PFSK-1 (cell line): ENCODE measurements at regions not wholly inside any gene's neighbourhood (a gene's known extent, or its start where the extent isn't known, plus 50 kb on each side); places are given as distances from the start of the nearest gene placed in this dataset.

Experiments
- FOXP2 ChIP-seq: optimal IDR thresholded peaks from 2 replicates; pipeline ENCODE3; 2011; ENCODE audit warnings: borderline replicate concordance, control low read depth, inconsistent platforms; ENCODE audit not compliant: insufficient read depth; ENCODE audit errors: extremely low read length, extremely low read depth
- POLR2AphosphoS5 ChIP-seq: IDR thresholded peaks from 2 replicates; pipeline ENCODE4 v1.6.1; 2012; ENCODE audit warnings: low read depth, mild to moderate bottlenecking, control low read depth, low read length, moderate library complexity
- SIN3A ChIP-seq: IDR thresholded peaks from 2 replicates; pipeline ENCODE4 v1.6.1; 2012; ENCODE audit warnings: mild to moderate bottlenecking, low read length, moderate library complexity, borderline replicate concordance; ENCODE audit not compliant: insufficient read depth
- TAF1 ChIP-seq: IDR thresholded peaks from 2 replicates; pipeline ENCODE4 v1.6.1; 2012; ENCODE audit warnings: low read length, control low read depth, borderline replicate concordance; ENCODE audit not compliant: insufficient read depth
- TF ChIP-seq, protein P1 (sequence below), 2 experiments: IDR thresholded peaks; 2 replicates each; pipeline versions ENCODE4 v1.6.1 to v1.8.0; 2011 to 2012; ENCODE audit warnings: low read depth in 2 of 2, low read length in 2 of 2, control low read depth in 1 of 2, inconsistent platforms in 1 of 2, mild to moderate bottlenecking in 1 of 2, moderate library complexity in 1 of 2; ENCODE audit not compliant: insufficient read depth in 1 of 2

DNA sequence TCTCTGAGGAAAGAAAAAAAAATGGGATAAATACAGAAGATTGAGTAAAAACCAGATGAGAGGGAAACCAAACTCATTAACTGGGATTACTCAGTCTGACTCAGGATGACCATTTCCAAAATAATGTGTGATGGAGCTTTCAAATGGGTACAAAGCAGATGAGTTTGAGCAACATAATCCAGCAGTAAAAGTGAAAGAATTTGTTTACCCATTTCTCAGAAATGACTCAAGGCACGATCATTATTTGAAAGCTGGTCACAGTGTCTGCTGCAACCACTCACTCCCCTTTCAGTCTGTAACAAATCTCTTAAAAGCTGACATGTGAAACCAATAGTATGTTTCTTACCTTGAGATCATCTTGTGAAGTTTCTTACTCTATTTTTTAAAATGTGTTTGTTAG lies 104.7 kb upstream of the KLF14 start:
- TF ChIP-seq TAF1 (no peak), FOXP2 (no peak), POLR2AphosphoS5 (no peak), SIN3A (no peak)
- TF ChIP-seq, protein P1, sequence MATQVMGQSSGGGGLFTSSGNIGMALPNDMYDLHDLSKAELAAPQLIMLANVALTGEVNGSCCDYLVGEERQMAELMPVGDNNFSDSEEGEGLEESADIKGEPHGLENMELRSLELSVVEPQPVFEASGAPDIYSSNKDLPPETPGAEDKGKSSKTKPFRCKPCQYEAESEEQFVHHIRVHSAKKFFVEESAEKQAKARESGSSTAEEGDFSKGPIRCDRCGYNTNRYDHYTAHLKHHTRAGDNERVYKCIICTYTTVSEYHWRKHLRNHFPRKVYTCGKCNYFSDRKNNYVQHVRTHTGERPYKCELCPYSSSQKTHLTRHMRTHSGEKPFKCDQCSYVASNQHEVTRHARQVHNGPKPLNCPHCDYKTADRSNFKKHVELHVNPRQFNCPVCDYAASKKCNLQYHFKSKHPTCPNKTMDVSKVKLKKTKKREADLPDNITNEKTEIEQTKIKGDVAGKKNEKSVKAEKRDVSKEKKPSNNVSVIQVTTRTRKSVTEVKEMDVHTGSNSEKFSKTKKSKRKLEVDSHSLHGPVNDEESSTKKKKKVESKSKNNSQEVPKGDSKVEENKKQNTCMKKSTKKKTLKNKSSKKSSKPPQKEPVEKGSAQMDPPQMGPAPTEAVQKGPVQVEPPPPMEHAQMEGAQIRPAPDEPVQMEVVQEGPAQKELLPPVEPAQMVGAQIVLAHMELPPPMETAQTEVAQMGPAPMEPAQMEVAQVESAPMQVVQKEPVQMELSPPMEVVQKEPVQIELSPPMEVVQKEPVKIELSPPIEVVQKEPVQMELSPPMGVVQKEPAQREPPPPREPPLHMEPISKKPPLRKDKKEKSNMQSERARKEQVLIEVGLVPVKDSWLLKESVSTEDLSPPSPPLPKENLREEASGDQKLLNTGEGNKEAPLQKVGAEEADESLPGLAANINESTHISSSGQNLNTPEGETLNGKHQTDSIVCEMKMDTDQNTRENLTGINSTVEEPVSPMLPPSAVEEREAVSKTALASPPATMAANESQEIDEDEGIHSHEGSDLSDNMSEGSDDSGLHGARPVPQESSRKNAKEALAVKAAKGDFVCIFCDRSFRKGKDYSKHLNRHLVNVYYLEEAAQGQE (IDR thresholded peaks at IDR 0.05; ENCODE audit: insufficient read depth in 1 of 2, low read depth in 2 of 2, low read length in 2 of 2), result no peak

DNA sequence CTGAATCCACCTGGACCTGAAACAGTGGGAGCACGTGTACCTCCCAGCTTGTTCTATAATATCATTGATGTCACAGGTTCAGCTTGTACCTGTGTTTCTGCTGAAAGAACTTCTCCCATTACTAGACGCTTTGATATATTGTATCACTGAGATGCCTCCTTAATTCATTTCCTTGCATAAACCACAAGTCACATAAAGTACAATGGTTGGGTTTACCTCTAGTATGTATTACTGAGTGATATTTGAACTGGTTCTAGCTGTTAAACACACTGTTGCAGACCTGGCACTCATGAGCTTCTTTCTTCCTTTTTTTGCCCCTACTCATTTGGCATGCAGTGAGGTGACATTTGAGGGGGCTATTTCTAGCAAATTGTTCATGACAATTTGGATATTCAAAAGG lies 106.6 kb upstream of the KLF14 start:
- TF ChIP-seq SIN3A, result no peak
- TF ChIP-seq FOXP2, result no peak
- TF ChIP-seq POLR2AphosphoS5, result no peak
- TF ChIP-seq, protein P1 (IDR thresholded peaks at IDR 0.05; ENCODE audit: insufficient read depth in 1 of 2, low read depth in 2 of 2, low read length in 2 of 2), result no peak
- TF ChIP-seq TAF1, result no peak

DNA sequence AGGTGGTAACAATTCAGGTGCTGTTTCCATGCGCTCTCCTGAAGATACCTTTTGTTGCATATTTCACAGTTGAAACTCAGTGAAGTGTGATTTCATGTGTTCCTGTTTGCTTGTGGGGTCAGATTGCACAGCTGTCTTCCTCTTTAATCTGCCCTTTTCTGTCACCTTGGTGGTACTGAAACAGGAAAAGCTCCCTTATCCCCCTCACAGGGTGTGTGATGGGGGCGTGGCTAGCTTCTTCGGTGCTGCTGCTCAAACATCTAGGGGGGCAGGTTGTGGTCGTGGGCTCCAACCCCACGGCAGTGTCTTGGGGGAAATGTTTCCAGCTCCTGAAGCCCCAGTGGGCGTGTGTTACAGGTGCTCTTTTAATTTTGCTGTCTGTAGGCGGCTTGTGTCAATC lies 107.4 kb upstream of the KLF14 start:
- TF ChIP-seq, protein P1 (IDR thresholded peaks at IDR 0.05; ENCODE audit: insufficient read depth in 1 of 2, low read depth in 2 of 2, low read length in 2 of 2), result no peak
- TF ChIP-seq SIN3A, result no peak
- no peak for TF ChIP-seq TAF1
- TF ChIP-seq POLR2AphosphoS5, result no peak
- TF ChIP-seq FOXP2, result no peak

DNA sequence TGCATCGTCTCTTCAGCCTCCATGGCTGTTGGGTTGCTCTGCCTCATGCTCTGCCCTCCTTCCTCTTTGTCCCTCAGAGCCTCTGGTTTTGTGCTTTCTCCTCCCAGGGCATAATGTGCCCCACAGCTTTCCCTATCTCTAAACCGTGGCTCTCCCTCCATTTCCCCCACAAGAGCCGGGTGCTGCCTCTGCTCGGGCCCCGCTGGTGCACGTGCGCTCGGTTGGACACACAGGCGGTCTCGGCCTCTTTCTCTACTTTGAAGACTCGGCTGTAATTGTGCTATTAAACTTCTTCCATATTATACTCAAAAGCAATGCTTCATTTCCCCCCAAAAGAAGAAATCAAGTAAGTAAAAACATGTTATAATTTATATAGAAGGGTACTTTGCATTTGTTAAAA lies 109.7 kb upstream of the KLF14 start:
- TF ChIP-seq SIN3A, result no peak
- TF ChIP-seq, protein P1 (IDR thresholded peaks at IDR 0.05; ENCODE audit: insufficient read depth in 1 of 2, low read depth in 2 of 2, low read length in 2 of 2), result no peak
- no peak for TF ChIP-seq FOXP2
- no peak for TF ChIP-seq POLR2AphosphoS5
- TF ChIP-seq TAF1, result no peak

DNA sequence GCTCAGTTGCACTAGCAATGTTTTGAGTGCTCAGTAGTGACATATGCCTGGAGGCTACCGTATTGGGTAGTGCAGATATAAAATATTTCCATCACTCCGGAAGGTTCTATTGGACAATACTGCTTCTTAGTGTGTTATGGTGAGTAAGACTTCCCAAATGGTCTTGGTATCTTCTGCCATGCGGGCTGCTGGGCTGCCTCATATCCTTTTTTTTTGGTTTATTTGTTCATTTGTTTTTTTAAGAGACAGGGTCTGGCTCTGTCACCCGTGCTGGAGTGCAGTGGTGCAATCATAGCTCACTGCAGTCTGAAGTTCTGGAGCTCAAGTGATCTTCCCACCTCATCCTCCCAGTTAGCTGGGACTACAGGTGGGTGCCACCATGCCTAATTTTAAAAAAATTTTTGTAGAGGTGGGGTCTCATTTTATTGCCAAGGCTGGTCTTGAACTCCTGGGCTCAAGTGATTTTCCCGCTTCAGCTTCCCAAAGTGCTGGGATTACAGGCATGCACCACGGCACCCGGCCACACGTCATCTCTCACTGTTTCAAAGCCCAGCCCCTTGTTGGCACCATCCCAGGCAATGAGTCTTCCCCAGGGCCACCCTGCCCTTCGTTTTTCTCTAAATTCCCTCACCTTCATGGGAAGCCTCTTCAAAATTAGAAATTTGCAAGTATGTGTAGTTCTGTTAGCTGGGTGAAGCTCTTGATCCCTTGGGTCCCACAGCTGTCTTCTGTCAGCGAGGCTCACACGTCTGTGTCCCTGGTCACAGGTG lies 111.0 kb upstream of the KLF14 start:
- TF ChIP-seq TAF1 (no peak), FOXP2 (no peak), POLR2AphosphoS5 (no peak), SIN3A (no peak)
- TF ChIP-seq, protein P1 (IDR thresholded peaks at IDR 0.05; ENCODE audit: insufficient read depth in 1 of 2, low read depth in 2 of 2, low read length in 2 of 2), result no peak
